Keratinocyte (primary cell): ENCODE measurements at regions not wholly inside any gene's neighbourhood (a gene's known extent, or its start where the extent isn't known, plus 50 kb on each side); places are given as distances from the start of the nearest gene placed in this dataset.
"Not testable (repeated sequence)": the region's sequence is repeated elsewhere in the genome, so short reads cannot be mapped to it uniquely, and the experiment has no call there.

Experiments used
- DNase-seq: peaks from one replicate; pipeline ENCODE4 v3.0.0-alpha.2; 2011; ENCODE audit warnings: low read depth, missing footprints, low spot score
- FAIRE-seq: peaks from 2 replicates; lab custom pipeline; 2011; peaks lifted over from hg19 to GRCh38; lab: Jason Lieb, UNC
- H2AFZ ChIP-seq: 2 replicates; pipeline ENCODE4 v1.6.0; 2012; ENCODE audit warnings: low read length, control low read depth, inconsistent platforms; ENCODE audit not compliant: control insufficient read depth
- H3K27ac ChIP-seq: 2 replicates; pipeline ENCODE4 v1.5.1; 2011; ENCODE audit warnings: low read length; ENCODE audit not compliant: control insufficient read depth, insufficient read depth
- H3K27me3 ChIP-seq: 3 replicates; pipeline ENCODE4 v1.6.0; 2011; ENCODE audit warnings: low read length; ENCODE audit not compliant: control insufficient read depth, insufficient read depth; ENCODE audit errors: extremely low read depth
- H3K36me3 ChIP-seq, 2 experiments: 2 replicates in 1 of 2; 3 replicates in 1 of 2; pipeline ENCODE4 v1.5.1; 2011; ENCODE audit warnings: low read length in 2 of 2, mild to moderate bottlenecking in 1 of 2; ENCODE audit not compliant: control insufficient read depth in 2 of 2, insufficient read depth in 2 of 2; ENCODE audit errors: extremely low read depth in 1 of 2
- H3K4me1 ChIP-seq: 3 replicates; pipeline ENCODE4 v1.5.1; 2011; ENCODE audit warnings: low read length; ENCODE audit not compliant: control insufficient read depth, insufficient read depth; ENCODE audit errors: extremely low read depth
- H3K4me2 ChIP-seq: 3 replicates; pipeline ENCODE4 v1.6.0; 2011; ENCODE audit warnings: low read depth, low read length; ENCODE audit not compliant: control insufficient read depth, insufficient read depth; ENCODE audit errors: extremely low read depth
- H3K4me3 ChIP-seq, 3 experiments: fragments of 200-600 bp in 1 of 3; sonication (generic) in 1 of 3; 2 replicates in 2 of 3; 3 replicates in 1 of 3; pipeline ENCODE4 v1.5.1; 2011 to 2016; ENCODE audit warnings: low read length in 3 of 3, mild to moderate bottlenecking in 3 of 3, control low read depth in 2 of 3, inconsistent platforms in 1 of 3, low read depth in 1 of 3, mixed read lengths in 1 of 3, mixed run types in 1 of 3, moderate library complexity in 1 of 3; ENCODE audit not compliant: control insufficient read depth in 2 of 3, insufficient read depth in 2 of 3; ENCODE audit errors: extremely low read depth in 1 of 3
- H3K79me2 ChIP-seq: 2 replicates; pipeline ENCODE4 v1.6.0; 2012; ENCODE audit warnings: low read length; ENCODE audit not compliant: control insufficient read depth, insufficient read depth
- H3K9ac ChIP-seq: 3 replicates; pipeline ENCODE4 v1.6.0; 2011; ENCODE audit warnings: low read length; ENCODE audit not compliant: control insufficient read depth, insufficient read depth; ENCODE audit errors: extremely low read depth
- H3K9me1 ChIP-seq: 3 replicates; pipeline ENCODE4 v1.6.0; 2011; ENCODE audit warnings: low read length; ENCODE audit not compliant: control insufficient read depth, insufficient read depth; ENCODE audit errors: extremely low read depth
- H3K9me3 ChIP-seq: 2 replicates; pipeline ENCODE4 v1.5.1; 2012; ENCODE audit warnings: low read depth, low read length; ENCODE audit not compliant: control insufficient read depth
- H4K20me1 ChIP-seq: 3 replicates; pipeline ENCODE4 v1.6.0; 2011; ENCODE audit warnings: low read length; ENCODE audit not compliant: control insufficient read depth, insufficient read depth; ENCODE audit errors: extremely low read depth
- EZH2 ChIP-seq: IDR thresholded peaks from one replicate; pipeline ENCODE4 v1.6.1; 2012; ENCODE audit warnings: inconsistent platforms, mild to moderate bottlenecking, low read length, moderate library complexity
- dilution Hi-C: fragments of 300-500 bp; cut with MboI; formaldehyde crosslinking; loops from one replicate; pipeline ENCODE4 v1.7.0; 2020; ENCODE audit warnings: low sequenced_read_pairs; ENCODE audit not compliant: extremely low pct_ligation_motif_present
- TF ChIP-seq, protein P1 (sequence below), 3 experiments: IDR thresholded peaks in 1 of 3; conservative IDR thresholded peaks in 1 of 3; optimal IDR thresholded peaks in 1 of 3; 2 replicates in 2 of 3; 3 replicates in 1 of 3; pipeline versions ENCODE3 to v1.5.1; 2011; ENCODE audit warnings: low read length in 3 of 3, mild to moderate bottlenecking in 3 of 3, moderate library complexity in 2 of 3, control low read depth in 1 of 3, inconsistent platforms in 1 of 3; ENCODE audit not compliant: insufficient read depth in 2 of 3; ENCODE audit errors: extremely low read depth in 1 of 3

- Histone ChIP-seq H3K36me3 (no peaks in the 10 kb centered on the region), H3K4me3 (no peak overlapping the region), H3K9me3 (no peaks in the 10 kb centered on the region), H3K27ac (no peak overlapping the region), H4K20me1 (no peaks in the 10 kb centered on the region), H3K9ac (no peak overlapping the region), H3K27me3 (no peaks in the 10 kb centered on the region), H2AFZ (no peak overlapping the region), H3K9me1 (no peaks in the 10 kb centered on the region), H3K79me2 (no peaks in the 10 kb centered on the region), H3K4me1 (no peaks in the 10 kb centered on the region), H3K4me2 (no peak overlapping the region)
- no peak for DNase-seq
- dilution Hi-C loops = no loop called here
- TF ChIP-seq, protein P1, sequence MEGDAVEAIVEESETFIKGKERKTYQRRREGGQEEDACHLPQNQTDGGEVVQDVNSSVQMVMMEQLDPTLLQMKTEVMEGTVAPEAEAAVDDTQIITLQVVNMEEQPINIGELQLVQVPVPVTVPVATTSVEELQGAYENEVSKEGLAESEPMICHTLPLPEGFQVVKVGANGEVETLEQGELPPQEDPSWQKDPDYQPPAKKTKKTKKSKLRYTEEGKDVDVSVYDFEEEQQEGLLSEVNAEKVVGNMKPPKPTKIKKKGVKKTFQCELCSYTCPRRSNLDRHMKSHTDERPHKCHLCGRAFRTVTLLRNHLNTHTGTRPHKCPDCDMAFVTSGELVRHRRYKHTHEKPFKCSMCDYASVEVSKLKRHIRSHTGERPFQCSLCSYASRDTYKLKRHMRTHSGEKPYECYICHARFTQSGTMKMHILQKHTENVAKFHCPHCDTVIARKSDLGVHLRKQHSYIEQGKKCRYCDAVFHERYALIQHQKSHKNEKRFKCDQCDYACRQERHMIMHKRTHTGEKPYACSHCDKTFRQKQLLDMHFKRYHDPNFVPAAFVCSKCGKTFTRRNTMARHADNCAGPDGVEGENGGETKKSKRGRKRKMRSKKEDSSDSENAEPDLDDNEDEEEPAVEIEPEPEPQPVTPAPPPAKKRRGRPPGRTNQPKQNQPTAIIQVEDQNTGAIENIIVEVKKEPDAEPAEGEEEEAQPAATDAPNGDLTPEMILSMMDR (optimal IDR thresholded peaks at IDR 0.05 in 1 of 3, IDR thresholded peaks at IDR 0.05 in 1 of 3, conservative IDR thresholded peaks at IDR 0.05 in 1 of 3; ENCODE audit: extremely low read depth in 1 of 3, insufficient read depth in 2 of 3, low read length in 3 of 3) = no peak
- no peak for TF ChIP-seq EZH2
- FAIRE-seq = no peak
Observed at GRCh38 chr5:12668564-12668963, 764.3 kb upstream of the CTNND2 start.

- H3K36me3 ChIP-seq, H4K20me1 ChIP-seq, H3K27ac ChIP-seq, H3K4me2 ChIP-seq, dilution Hi-C loops, FAIRE-seq, H3K27me3 ChIP-seq, DNase-seq, H3K9me3 ChIP-seq, H3K9ac ChIP-seq, H3K9me1 ChIP-seq, H3K79me2 ChIP-seq, H2AFZ ChIP-seq, H3K4me1 ChIP-seq, H3K4me3 ChIP-seq: not testable (repeated sequence)
Observed at GRCh38 chr5:12667818-12668217, 763.6 kb upstream of the CTNND2 start.

DNA sequence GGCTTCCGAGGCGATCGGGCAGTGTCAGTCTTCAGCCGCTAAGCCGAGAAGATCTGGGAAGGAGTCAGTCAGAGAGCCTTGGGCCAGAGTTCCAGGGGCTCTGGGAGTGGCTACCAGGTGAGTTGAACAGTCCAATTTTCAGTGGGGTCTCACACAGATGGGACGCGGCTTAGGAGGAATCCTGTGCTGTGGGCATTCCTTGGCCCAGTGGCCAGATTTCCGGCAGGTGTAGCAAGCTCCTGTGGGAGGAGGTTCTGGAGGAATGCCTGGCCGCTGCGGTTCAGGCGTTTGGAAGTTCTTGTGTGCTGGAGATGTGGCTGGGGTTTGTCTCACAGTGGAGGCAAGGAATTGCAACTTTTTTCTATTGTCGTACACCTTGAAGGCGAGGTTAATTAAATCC, 761.5 kb upstream of the CTNND2 start:
- H3K79me2 ChIP-seq, DNase-seq, H3K4me1 ChIP-seq, H3K36me3 ChIP-seq, H3K4me2 ChIP-seq, H2AFZ ChIP-seq, H3K27me3 ChIP-seq, H3K9ac ChIP-seq, H4K20me1 ChIP-seq, dilution Hi-C loops, FAIRE-seq, H3K9me3 ChIP-seq, H3K9me1 ChIP-seq, H3K4me3 ChIP-seq, H3K27ac ChIP-seq: not testable (repeated sequence)
